H1 (cell line): ENCODE measurements at regions not wholly inside any gene's neighbourhood (a gene's known extent, or its start where the extent isn't known, plus 50 kb on each side); places are given as distances from the start of the nearest gene placed in this dataset.

Experiments
- BCL11A ChIP-seq, 2 experiments: IDR thresholded peaks; one replicate each; pipeline ENCODE4 v1.6.1; 2011; ENCODE audit warnings: low read depth in 2 of 2, low read length in 2 of 2, mild to moderate bottlenecking in 2 of 2
- POLR2A ChIP-seq, 2 experiments: IDR thresholded peaks; 1 replicate in 1 of 2; 2 replicates in 1 of 2; pipeline ENCODE4 v1.6.1; 2011; ENCODE audit warnings: low read depth in 2 of 2, low read length in 2 of 2, mild to moderate bottlenecking in 2 of 2; ENCODE audit errors: control extremely low read depth in 1 of 2

- TF ChIP-seq POLR2A (IDR thresholded peaks at IDR 0.05; ENCODE audit: control extremely low read depth in 1 of 2, low read depth in 2 of 2, low read length in 2 of 2), result no peak
- no peak for TF ChIP-seq BCL11A (IDR thresholded peaks at IDR 0.05; ENCODE audit: low read depth in 2 of 2, low read length in 2 of 2)
These were observed 165.2 kb downstream of the IL15 start for GRCh38 chr4:141801558-141801957.
